ENCODE measurements at regions not wholly inside any gene's neighbourhood (a gene's known extent, or its start where the extent isn't known, plus 50 kb on each side); places are given as distances from the start of the nearest gene placed in this dataset.

GRCh38 chr5:53161876-53162275 lies 52.3 kb upstream of the MOCS2 start:
- no peak for TF ChIP-seq CTCF (IDR thresholded peaks at IDR 0.05; ENCODE audit: low read depth, low read length)
- TF ChIP-seq EZH2phosphoT487 (IDR thresholded peaks at IDR 0.05; ENCODE audit: low read depth), result no peak
